H1 (cell line): ENCODE measurements at regions not wholly inside any gene's neighbourhood (a gene's known extent, or its start where the extent isn't known, plus 50 kb on each side); places are given as distances from the start of the nearest gene placed in this dataset.

ENCODE experiments used
- CTCF ChIA-PET: fragments of 300-600 bp; sonication (Branson Sonifier 250); formaldehyde crosslinking; loops from one replicate; lab custom pipeline; 2021; ENCODE audit not compliant: partially characterized antibody; lab: Charles Lee
- POLR2A ChIA-PET: fragments of 300-600 bp; sonication (Branson Sonifier 250); formaldehyde crosslinking; loops from one replicate; lab custom pipeline; 2021; ENCODE audit warnings: inconsistent platforms; ENCODE audit not compliant: partially characterized antibody; lab: Charles Lee
- DNase-seq, 2 experiments: peaks; one replicate each; pipeline versions ENCODE4 v3.0.0 to v3.0.0-alpha.2; 2010 to 2022; ENCODE audit warnings: low spot score in 2 of 2, low read depth in 1 of 2, mixed read lengths in 1 of 2
- FAIRE-seq: peaks from 2 replicates; lab custom pipeline; 2011; peaks lifted over from hg19 to GRCh38; lab: Jason Lieb, UNC
- H2AFZ ChIP-seq: 2 replicates; pipeline ENCODE4 v1.8.1; 2012; ENCODE audit warnings: low read length, inconsistent platforms
- H2AK5ac ChIP-seq: 2 replicates; pipeline ENCODE4 v1.6.1; 2013; ENCODE audit warnings: low read depth, low read length
- H2BK120ac ChIP-seq: replicated peaks from 2 replicates; pipeline ENCODE3; 2013; ENCODE audit warnings: low read depth, low read length, inconsistent platforms
- H2BK12ac ChIP-seq: 2 replicates; pipeline ENCODE4 v1.6.1; 2013; ENCODE audit warnings: low read depth, low read length
- H2BK15ac ChIP-seq: 2 replicates; pipeline ENCODE4 v1.6.1; 2013; ENCODE audit warnings: low read length
- H2BK20ac ChIP-seq: 2 replicates; pipeline ENCODE4 v1.6.1; 2013; ENCODE audit warnings: low read length
- H2BK5ac ChIP-seq: 2 replicates; pipeline ENCODE4 v1.6.1; 2013; ENCODE audit warnings: low read depth, low read length
- H3K14ac ChIP-seq: 2 replicates; pipeline ENCODE4 v1.6.1; 2013; ENCODE audit warnings: inconsistent platforms; ENCODE audit not compliant: insufficient read length
- H3K18ac ChIP-seq: 2 replicates; pipeline ENCODE4 v1.6.1; 2013; ENCODE audit warnings: low read length; ENCODE audit errors: extremely low read depth
- H3K23ac ChIP-seq: 2 replicates; pipeline ENCODE4 v1.6.1; 2013; ENCODE audit warnings: inconsistent platforms; ENCODE audit not compliant: insufficient read length
- H3K23me2 ChIP-seq: 2 replicates; pipeline ENCODE4 v1.6.1; 2013; ENCODE audit warnings: low read depth, low read length
- H3K27ac ChIP-seq: 2 replicates; pipeline ENCODE4 v1.6.1; 2011; ENCODE audit warnings: low read depth, low read length, inconsistent platforms
- H3K27me3 ChIP-seq, 4 experiments: replicated peaks in 1 of 4; 1 replicate in 1 of 4; 2 replicates in 3 of 4; pipeline versions ENCODE4 v1.6.1 to v1.8.1; 2011 to 2013; ENCODE audit warnings: low read length in 3 of 4, mild to moderate bottlenecking in 3 of 4, inconsistent platforms in 2 of 4, mixed read lengths in 2 of 4, moderate library complexity in 1 of 4; ENCODE audit not compliant: control insufficient read depth in 3 of 4, insufficient read depth in 3 of 4; ENCODE audit errors: extremely low read depth in 1 of 4
- H3K36me3 ChIP-seq, 4 experiments: 2 replicates each; pipeline versions ENCODE4 v1.6.1 to v1.8.1; 2011 to 2013; ENCODE audit warnings: mild to moderate bottlenecking in 4 of 4, low read length in 3 of 4, moderate library complexity in 2 of 4, control low read depth in 1 of 4, inconsistent platforms in 1 of 4; ENCODE audit not compliant: insufficient read depth in 4 of 4, control insufficient read depth in 2 of 4
- H3K4ac ChIP-seq: replicated peaks from 2 replicates; pipeline ENCODE3; 2013; ENCODE audit warnings: low read length, low read depth, mixed read lengths, inconsistent platforms; ENCODE audit not compliant: insufficient read length
- H3K4me1 ChIP-seq, 4 experiments: replicated peaks in 1 of 4; 1 replicate in 1 of 4; 2 replicates in 3 of 4; pipeline versions ENCODE4 v1.6.1 to v1.8.1; 2011 to 2013; ENCODE audit warnings: low read length in 3 of 4, inconsistent platforms in 2 of 4, mixed read lengths in 1 of 4; ENCODE audit not compliant: insufficient read depth in 4 of 4, control insufficient read depth in 3 of 4
- H3K4me2 ChIP-seq, 2 experiments: 2 replicates each; pipeline versions ENCODE4 v1.6.1 to v1.8.1; 2011 to 2013; ENCODE audit warnings: low read depth in 2 of 2, low read length in 2 of 2, control low read depth in 1 of 2, inconsistent platforms in 1 of 2, mild to moderate bottlenecking in 1 of 2; ENCODE audit not compliant: insufficient read depth in 1 of 2
- H3K4me3 ChIP-seq, 4 experiments: fragments of 200-600, 300-600 bp in 1 of 4; sonication (generic), shearing (Covaris generic), sonication (Bioruptor Twin) in 1 of 4; 2 replicates each; pipeline versions ENCODE4 v1.5.1 to v1.8.1; 2011 to 2016; ENCODE audit warnings: low read length in 4 of 4, low read depth in 3 of 4, control low read depth in 2 of 4, inconsistent platforms in 2 of 4, mild to moderate bottlenecking in 2 of 4, mixed read lengths in 1 of 4, moderate library complexity in 1 of 4; ENCODE audit not compliant: insufficient read depth in 2 of 4; ENCODE audit errors: extremely low read depth in 1 of 4
- H3K56ac ChIP-seq: replicated peaks from 2 replicates; pipeline ENCODE3; 2013; ENCODE audit warnings: low read depth, mild to moderate bottlenecking, mixed read lengths, low read length, inconsistent platforms; ENCODE audit not compliant: insufficient read length
- H3K79me1 ChIP-seq: 2 replicates; pipeline ENCODE4 v1.6.1; 2013; ENCODE audit warnings: low read depth, low read length, control low read depth
- H3K79me2 ChIP-seq, 2 experiments: 2 replicates each; pipeline versions ENCODE4 v1.6.1 to v1.8.1; 2012 to 2013; ENCODE audit warnings: low read length in 2 of 2, mild to moderate bottlenecking in 2 of 2, inconsistent platforms in 1 of 2; ENCODE audit not compliant: insufficient read depth in 2 of 2, control insufficient read depth in 1 of 2
- H3K9ac ChIP-seq, 4 experiments: replicated peaks in 1 of 4; 1 replicate in 1 of 4; 2 replicates in 3 of 4; pipeline versions ENCODE4 v1.6.1 to v1.8.1; 2011 to 2013; ENCODE audit warnings: low read depth in 3 of 4, low read length in 3 of 4, control low read depth in 2 of 4, mild to moderate bottlenecking in 2 of 4, moderate library complexity in 2 of 4, inconsistent platforms in 1 of 4; ENCODE audit errors: extremely low read depth in 1 of 4
- H3K9me3 ChIP-seq, 2 experiments: 2 replicates each; pipeline versions ENCODE4 v1.6.1 to v1.8.1; 2012 to 2013; ENCODE audit warnings: mild to moderate bottlenecking in 2 of 2, moderate library complexity in 2 of 2, control low read depth in 1 of 2, inconsistent platforms in 1 of 2, low read depth in 1 of 2, low read length in 1 of 2, mixed read lengths in 1 of 2; ENCODE audit not compliant: insufficient read depth in 2 of 2
- H4K20me1 ChIP-seq, 2 experiments: replicated peaks in 1 of 2; 2 replicates each; pipeline versions ENCODE3 to v1.8.1; 2011 to 2013; ENCODE audit warnings: inconsistent platforms in 2 of 2, low read length in 2 of 2, mild to moderate bottlenecking in 1 of 2; ENCODE audit not compliant: insufficient read depth in 2 of 2, control insufficient read depth in 1 of 2
- H4K5ac ChIP-seq: 2 replicates; pipeline ENCODE4 v1.6.1; 2013; ENCODE audit warnings: low read length, low read depth, mixed read lengths, inconsistent platforms; ENCODE audit not compliant: insufficient read length
- H4K8ac ChIP-seq: 2 replicates; pipeline ENCODE4 v1.8.0; 2013; ENCODE audit warnings: mild to moderate bottlenecking, moderate library complexity, low read length, inconsistent platforms; ENCODE audit not compliant: insufficient read depth; ENCODE audit errors: extremely low read depth
- H4K91ac ChIP-seq: replicated peaks from 2 replicates; pipeline ENCODE3; 2013; ENCODE audit warnings: low read length, mixed read lengths, inconsistent platforms; ENCODE audit not compliant: insufficient read length
- ASH2L ChIP-seq: fragments of 200-600, 300-600 bp; sonication (generic); IDR thresholded peaks from one replicate; pipeline ENCODE4 v1.7.1; 2017; ENCODE audit warnings: low read length
- BCL11A ChIP-seq, 2 experiments: IDR thresholded peaks; one replicate each; pipeline ENCODE4 v1.6.1; 2011; ENCODE audit warnings: low read depth in 2 of 2, low read length in 2 of 2, mild to moderate bottlenecking in 2 of 2
- CEBPB ChIP-seq: IDR thresholded peaks from 2 replicates; pipeline ENCODE4 v1.6.1; 2012; ENCODE audit warnings: low read depth, low read length
- CHD2 ChIP-seq: IDR thresholded peaks from 2 replicates; pipeline ENCODE4 v1.6.1; 2012; ENCODE audit warnings: low read length, improper control_type of control experiment
- GABPA ChIP-seq: IDR thresholded peaks from 2 replicates; pipeline ENCODE4 v1.6.1; 2011; ENCODE audit warnings: mild to moderate bottlenecking, low read length, moderate library complexity, borderline replicate concordance; ENCODE audit not compliant: insufficient read depth
- JUND ChIP-seq: IDR thresholded peaks from 2 replicates; pipeline ENCODE4 v1.6.1; 2011; ENCODE audit warnings: mild to moderate bottlenecking, improper control_type of control experiment, low read length
- MAFK ChIP-seq: IDR thresholded peaks from 2 replicates; pipeline ENCODE4 v1.6.1; 2012; ENCODE audit warnings: low read depth, mild to moderate bottlenecking, improper control_type of control experiment, low read length
- NANOG ChIP-seq: IDR thresholded peaks from 2 replicates; pipeline ENCODE4 v1.6.1; 2011; ENCODE audit warnings: low read length, low read depth, mild to moderate bottlenecking, inconsistent platforms; ENCODE audit not compliant: insufficient read depth, poor library complexity, severe bottlenecking
- PHF8 ChIP-seq: fragments of 200-600 bp; sonication (generic); conservative IDR thresholded peaks from 2 replicates; pipeline ENCODE4 v1.7.1; 2012; ENCODE audit warnings: low read depth, mild to moderate bottlenecking, inconsistent platforms, low read length, moderate library complexity
- RXRA ChIP-seq: IDR thresholded peaks from 2 replicates; pipeline ENCODE4 v1.6.1; 2011; ENCODE audit warnings: low read depth, mild to moderate bottlenecking, low read length, moderate library complexity; ENCODE audit not compliant: insufficient read depth
- SAP30 ChIP-seq: fragments of 300-600 bp; sonication (generic); IDR thresholded peaks from 2 replicates; pipeline ENCODE4 v1.7.1; 2012; ENCODE audit warnings: low read length, moderate library complexity, mild to moderate bottlenecking, inconsistent platforms; ENCODE audit not compliant: insufficient read depth, insufficient replicate concordance
- SIN3A ChIP-seq, 2 experiments: IDR thresholded peaks in 1 of 2; conservative IDR thresholded peaks in 1 of 2; 2 replicates each; pipeline ENCODE4 v1.6.1; 2011 to 2012; ENCODE audit warnings: low read length in 2 of 2, improper control_type of control experiment in 1 of 2, low read depth in 1 of 2, mild to moderate bottlenecking in 1 of 2
- SP4 ChIP-seq: IDR thresholded peaks from 2 replicates; pipeline ENCODE4 v1.6.1; 2012; ENCODE audit warnings: low read length, inconsistent platforms
- TAF7 ChIP-seq: optimal IDR thresholded peaks from 2 replicates; pipeline ENCODE3; 2011; ENCODE audit warnings: low read depth, mild to moderate bottlenecking, inconsistent platforms, low read length, moderate library complexity, borderline replicate concordance
- WGBS, 2 experiments: shearing (Covaris generic) in 1 of 2; methylation state at CpG; one replicate each; pipeline versions ENCODE4 v1.1.6 to v1.1.7; 2013 to 2015; ENCODE audit warnings: low lambda C conversion rate in 2 of 2, mixed read lengths in 2 of 2, inconsistent platforms in 1 of 2, low coverage in 1 of 2, missing lambda C conversion rate in 1 of 2; ENCODE audit not compliant: insufficient replicate concordance in 2 of 2, insufficient coverage in 1 of 2, insufficient read length in 1 of 2; ENCODE audit errors: extremely low coverage in 1 of 2, missing lambda C conversion rate in 1 of 2; 5-methylcytosine and 5-hydroxymethylcytosine counted together

DNA sequence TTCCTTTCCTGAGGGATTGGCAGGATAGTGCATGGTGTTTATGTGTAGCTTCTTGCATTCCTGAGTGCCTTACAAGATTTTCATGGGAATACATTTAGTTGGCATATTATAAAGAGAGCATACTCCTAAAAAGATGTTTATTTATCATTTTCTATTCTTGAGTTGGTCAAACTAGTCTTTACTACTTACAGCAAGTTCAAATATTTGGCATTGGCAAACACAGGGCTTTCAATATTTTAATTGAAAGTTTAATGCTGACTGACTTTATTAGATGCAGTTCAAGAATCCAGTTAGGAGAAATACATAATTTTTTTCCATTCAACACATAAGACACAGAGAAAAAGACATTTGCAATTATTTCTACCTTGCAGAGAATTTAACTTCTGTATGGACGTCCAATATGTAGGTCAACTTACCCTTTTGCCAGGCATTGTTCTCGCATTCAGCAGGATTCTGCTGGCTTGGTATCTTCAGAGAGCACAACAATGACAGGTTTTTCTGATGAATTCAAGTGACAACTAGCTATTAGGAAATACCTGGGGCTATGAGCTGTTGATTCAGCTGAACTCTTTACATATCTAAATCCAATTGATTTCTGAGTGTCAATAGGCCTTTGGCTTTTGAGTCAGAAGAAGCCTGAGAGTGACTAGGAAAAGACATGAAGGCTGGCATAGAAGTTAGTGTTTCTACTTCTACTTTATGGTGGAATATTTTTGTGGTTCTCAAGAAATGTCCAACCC lies 129.6 kb downstream of the LURAP1L start:
- no peak overlapping the region for H2BK5ac ChIP-seq
- H3K56ac ChIP-seq, result no peak overlapping the region
- no peaks in the 10 kb centered on the region for H3K4me1 ChIP-seq
- H4K5ac ChIP-seq, result no peak overlapping the region
- no peak overlapping the region for H2AK5ac ChIP-seq
- no peaks in the 10 kb centered on the region for H3K23me2 ChIP-seq
- no peaks in the 10 kb centered on the region for H3K36me3 ChIP-seq
- H4K20me1 ChIP-seq, result no peaks in the 10 kb centered on the region
- H4K91ac ChIP-seq, result no peak overlapping the region
- no peak overlapping the region for H3K4me3 ChIP-seq
- no peak overlapping the region for H3K27ac ChIP-seq
- no peaks in the 10 kb centered on the region for H3K27me3 ChIP-seq
- H3K79me1 ChIP-seq, result no peaks in the 10 kb centered on the region
- no peak overlapping the region for H3K23ac ChIP-seq
- H4K8ac ChIP-seq, result no peak overlapping the region
- H2BK15ac ChIP-seq, result no peak overlapping the region
- no peak overlapping the region for H2AFZ ChIP-seq
- no peak overlapping the region for H2BK120ac ChIP-seq
- ChIA-PET POLR2A (no interaction called here), CTCF (interaction anchor here (0.6 kb wide), 1 partner anchor 172 kb away, joined by 3 read pairs; no protein-coding TSS in a partner anchor)
- H3K79me2 ChIP-seq, result no peaks in the 10 kb centered on the region
- H3K4ac ChIP-seq, result no peak overlapping the region
- no peak overlapping the region for H3K9ac ChIP-seq
- 95% methylated on average over 2 of the region's 2 CpGs; no CpG with 5 or more reads in 1 of the 2 experiments for WGBS, 2 experiments
- H2BK12ac ChIP-seq, result no peak overlapping the region
- FAIRE-seq, result no peak
- no peak overlapping the region for H3K18ac ChIP-seq
- no peak overlapping the region for H3K14ac ChIP-seq
- H3K9me3 ChIP-seq, result no peaks in the 10 kb centered on the region
- H3K4me2 ChIP-seq, result no peak overlapping the region
- no peak overlapping the region for H2BK20ac ChIP-seq
- no peak for DNase-seq
- no peak for TF ChIP-seq CHD2
- no peak for TF ChIP-seq MAFK
- TF ChIP-seq SIN3A (conservative IDR thresholded peaks at IDR 0.05 in 1 of 2, IDR thresholded peaks at IDR 0.05 in 1 of 2; ENCODE audit: low read depth in 1 of 2, low read length in 2 of 2), result no peak
- TF ChIP-seq JUND, result no peak
- TF ChIP-seq TAF7, result no peak
- TF ChIP-seq BCL11A (IDR thresholded peaks at IDR 0.05; ENCODE audit: low read depth in 2 of 2, low read length in 2 of 2), result no peak
- TF ChIP-seq RXRA, result no peak
- TF ChIP-seq CEBPB, result no peak
- no peak for TF ChIP-seq SAP30
- no peak for TF ChIP-seq NANOG
- no peak for TF ChIP-seq SP4
- no peak for TF ChIP-seq ASH2L
- TF ChIP-seq PHF8, result no peak
- TF ChIP-seq GABPA, result no peak
